ENCODE measurements at regions not wholly inside any gene's neighbourhood (a gene's known extent, or its start where the extent isn't known, plus 50 kb on each side); places are given as distances from the start of the nearest gene placed in this dataset.

DNA sequence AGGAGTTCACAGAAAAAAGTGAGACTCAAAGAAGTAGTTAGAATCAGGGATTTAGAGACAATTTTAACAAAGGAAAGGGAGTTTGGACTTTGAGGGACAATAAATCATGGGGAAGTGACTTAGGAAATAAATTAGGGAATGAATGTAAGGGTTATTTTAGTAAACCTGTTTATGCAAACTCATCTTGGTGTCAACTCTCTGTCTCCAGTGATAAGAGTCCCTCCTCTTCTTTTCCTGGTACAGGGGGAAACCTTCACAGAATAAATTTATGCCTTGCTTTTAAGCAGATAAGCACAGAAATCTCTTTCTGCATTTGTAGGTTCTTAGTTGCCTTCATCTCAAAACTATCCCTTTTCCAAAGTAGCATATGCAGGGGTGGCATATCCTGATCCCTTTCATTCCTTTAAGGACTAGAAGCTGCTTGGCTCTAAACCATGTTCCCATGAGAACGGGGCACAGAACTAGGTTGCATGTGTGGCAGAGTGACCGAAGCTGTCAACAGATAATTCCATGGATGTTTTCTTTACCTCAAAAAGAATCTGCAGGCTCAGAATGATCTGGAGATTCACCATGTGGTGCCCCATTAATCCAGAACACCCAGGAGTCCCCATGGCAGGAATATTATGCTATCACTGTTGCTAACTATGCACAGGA is 155.4 kb downstream of the ZNF648 start:
- no peak overlapping the region for H2BK5ac ChIP-seq (ENCODE audit: low read depth, low read length, poor library complexity)
- H3K27ac ChIP-seq (ENCODE audit: low read depth, low read length): no peak overlapping the region
- no peaks in the 10 kb centered on the region for H3K27me3 ChIP-seq (ENCODE audit: insufficient read depth, low read length)
- no peak overlapping the region for H3K4ac ChIP-seq (ENCODE audit: low read depth, low read length)
- no peaks in the 10 kb centered on the region for H3K9me3 ChIP-seq (ENCODE audit: insufficient read depth, low read depth, low read length)
- no peak overlapping the region for H2AK5ac ChIP-seq (ENCODE audit: low read length)
- no peak overlapping the region for H3K23ac ChIP-seq (ENCODE audit: low read length)
- no peak overlapping the region for H2BK12ac ChIP-seq (ENCODE audit: low read length)
- no peaks in the 10 kb centered on the region for H3K79me2 ChIP-seq (ENCODE audit: control insufficient read depth, insufficient read depth, low read length, poor library complexity)
- no peak overlapping the region for H3K4me3 ChIP-seq (ENCODE audit: low read depth, low read length)
- DNase-seq: no peak
- H3K4me1 ChIP-seq (ENCODE audit: control insufficient read depth in 1 of 2, insufficient read depth in 2 of 2, low read length in 2 of 2): no peaks in the 10 kb centered on the region
- no peak overlapping the region for H3K18ac ChIP-seq (ENCODE audit: low read length)
- no peak overlapping the region for H3K4me2 ChIP-seq (ENCODE audit: low read length)
- H3K14ac ChIP-seq (ENCODE audit: low read length): no peak overlapping the region
- WGBS (ENCODE audit: extremely low coverage, insufficient coverage, insufficient read length): no CpG with 5 or more reads among the region's 2 CpGs
- no peaks in the 10 kb centered on the region for H3K79me1 ChIP-seq (ENCODE audit: low read length)
- no peak overlapping the region for H2AFZ ChIP-seq (ENCODE audit: insufficient read depth, low read length, poor library complexity)
- H3K36me3 ChIP-seq (ENCODE audit: control insufficient read depth in 1 of 2, insufficient read depth in 2 of 2, low read length in 2 of 2): no peaks in the 10 kb centered on the region
- no peak overlapping the region for H4K91ac ChIP-seq (ENCODE audit: low read depth, low read length)
- no peak overlapping the region for H4K12ac ChIP-seq (ENCODE audit: low read depth, low read length)
- H4K8ac ChIP-seq (ENCODE audit: low read depth, low read length): no peak overlapping the region
- no peak overlapping the region for H2BK120ac ChIP-seq (ENCODE audit: insufficient read depth, low read length, poor library complexity)
- no peak overlapping the region for H3K9ac ChIP-seq (ENCODE audit: low read length)

DNA sequence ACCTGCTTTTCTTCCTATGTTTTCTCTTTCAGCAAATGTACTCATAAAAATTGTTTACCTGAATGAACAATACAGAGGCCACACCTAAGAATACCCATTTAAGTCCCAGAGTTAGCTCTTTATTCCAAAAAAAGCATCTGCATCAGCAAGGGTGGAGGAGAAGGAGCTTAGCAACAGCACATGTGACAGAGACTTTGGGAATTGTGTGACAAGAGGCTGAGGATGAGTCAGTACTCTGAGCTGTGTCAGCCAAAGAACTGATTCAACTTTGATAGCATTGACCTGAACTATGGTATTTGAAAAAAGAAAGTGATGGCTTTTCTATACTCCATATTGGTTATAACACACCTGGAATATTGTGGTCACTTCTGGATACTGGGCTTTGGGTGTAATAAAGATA is 162.7 kb downstream of the ZNF648 start:
- Histone ChIP-seq H3K27me3 (ENCODE audit: insufficient read depth, low read length) (no peaks in the 10 kb centered on the region), H2BK120ac (ENCODE audit: insufficient read depth, low read length, poor library complexity) (no peak overlapping the region), H3K4me1 (ENCODE audit: control insufficient read depth in 1 of 2, insufficient read depth in 2 of 2, low read length in 2 of 2) (no peaks in the 10 kb centered on the region), H3K36me3 (ENCODE audit: control insufficient read depth in 1 of 2, insufficient read depth in 2 of 2, low read length in 2 of 2) (no peaks in the 10 kb centered on the region), H3K14ac (ENCODE audit: low read length) (no peak overlapping the region), H3K9me3 (ENCODE audit: insufficient read depth, low read depth, low read length) (no peaks in the 10 kb centered on the region), H4K8ac (ENCODE audit: low read depth, low read length) (no peak overlapping the region), H2AFZ (ENCODE audit: insufficient read depth, low read length, poor library complexity) (no peak overlapping the region), H2BK5ac (ENCODE audit: low read depth, low read length, poor library complexity) (no peak overlapping the region), H3K79me1 (ENCODE audit: low read length) (no peaks in the 10 kb centered on the region), H2AK5ac (ENCODE audit: low read length) (no peak overlapping the region), H3K18ac (ENCODE audit: low read length) (no peak overlapping the region), H2BK12ac (ENCODE audit: low read length) (no peak overlapping the region), H3K4me2 (ENCODE audit: low read length) (no peak overlapping the region), H4K12ac (ENCODE audit: low read depth, low read length) (no peak overlapping the region), H4K91ac (ENCODE audit: low read depth, low read length) (no peak overlapping the region), H3K4me3 (ENCODE audit: low read depth, low read length) (no peak overlapping the region), H3K9ac (ENCODE audit: low read length) (no peak overlapping the region), H3K23ac (ENCODE audit: low read length) (no peak overlapping the region), H3K79me2 (ENCODE audit: control insufficient read depth, insufficient read depth, low read length, poor library complexity) (no peaks in the 10 kb centered on the region), H3K27ac (ENCODE audit: low read depth, low read length) (no peak overlapping the region), H3K4ac (ENCODE audit: low read depth, low read length) (no peak overlapping the region)
- DNase-seq: no peak

DNA sequence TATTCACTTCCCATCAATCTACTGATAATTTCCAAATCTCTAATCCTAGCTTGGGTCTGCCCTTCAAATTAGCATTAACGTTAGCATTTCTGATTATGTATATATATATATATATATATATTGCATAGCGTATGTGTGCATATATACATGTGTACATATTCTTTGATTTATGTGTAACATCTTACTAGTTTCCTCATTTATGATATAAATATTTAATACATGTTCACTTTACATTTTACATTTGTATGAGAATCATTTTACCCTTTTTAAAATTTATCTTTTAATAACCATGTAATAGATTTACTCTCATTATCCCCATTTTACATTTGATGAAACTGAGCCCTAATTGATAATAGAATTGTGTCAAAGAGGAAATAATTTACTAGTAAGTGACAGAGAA is 164.7 kb downstream of the ZNF648 start:
- no peak overlapping the region for H2BK5ac ChIP-seq (ENCODE audit: low read depth, low read length, poor library complexity)
- no peak overlapping the region for H2BK120ac ChIP-seq (ENCODE audit: insufficient read depth, low read length, poor library complexity)
- no peaks in the 10 kb centered on the region for H3K79me1 ChIP-seq (ENCODE audit: low read length)
- H3K4me3 ChIP-seq (ENCODE audit: low read depth, low read length): no peak overlapping the region
- no peak overlapping the region for H4K12ac ChIP-seq (ENCODE audit: low read depth, low read length)
- no peak overlapping the region for H3K9ac ChIP-seq (ENCODE audit: low read length)
- H3K36me3 ChIP-seq (ENCODE audit: control insufficient read depth in 1 of 2, insufficient read depth in 2 of 2, low read length in 2 of 2): no peaks in the 10 kb centered on the region
- no peak overlapping the region for H2BK12ac ChIP-seq (ENCODE audit: low read length)
- no peak overlapping the region for H3K23ac ChIP-seq (ENCODE audit: low read length)
- no peaks in the 10 kb centered on the region for H3K4me1 ChIP-seq (ENCODE audit: control insufficient read depth in 1 of 2, insufficient read depth in 2 of 2, low read length in 2 of 2)
- H3K14ac ChIP-seq (ENCODE audit: low read length): no peak overlapping the region
- no CpG with 5 or more reads among the region's 2 CpGs for WGBS (ENCODE audit: extremely low coverage, insufficient coverage, insufficient read length)
- no peaks in the 10 kb centered on the region for H3K79me2 ChIP-seq (ENCODE audit: control insufficient read depth, insufficient read depth, low read length, poor library complexity)
- H4K91ac ChIP-seq (ENCODE audit: low read depth, low read length): no peak overlapping the region
- DNase-seq: no peak
- H3K9me3 ChIP-seq (ENCODE audit: insufficient read depth, low read depth, low read length): no peaks in the 10 kb centered on the region
- H2AK5ac ChIP-seq (ENCODE audit: low read length): no peak overlapping the region
- H3K4me2 ChIP-seq (ENCODE audit: low read length): no peak overlapping the region
- H3K4ac ChIP-seq (ENCODE audit: low read depth, low read length): no peak overlapping the region
- H4K8ac ChIP-seq (ENCODE audit: low read depth, low read length): no peak overlapping the region
- H3K27me3 ChIP-seq (ENCODE audit: insufficient read depth, low read length): no peaks in the 10 kb centered on the region
- no peak overlapping the region for H2AFZ ChIP-seq (ENCODE audit: insufficient read depth, low read length, poor library complexity)
- no peak overlapping the region for H3K27ac ChIP-seq (ENCODE audit: low read depth, low read length)
- H3K18ac ChIP-seq (ENCODE audit: low read length): no peak overlapping the region

DNA sequence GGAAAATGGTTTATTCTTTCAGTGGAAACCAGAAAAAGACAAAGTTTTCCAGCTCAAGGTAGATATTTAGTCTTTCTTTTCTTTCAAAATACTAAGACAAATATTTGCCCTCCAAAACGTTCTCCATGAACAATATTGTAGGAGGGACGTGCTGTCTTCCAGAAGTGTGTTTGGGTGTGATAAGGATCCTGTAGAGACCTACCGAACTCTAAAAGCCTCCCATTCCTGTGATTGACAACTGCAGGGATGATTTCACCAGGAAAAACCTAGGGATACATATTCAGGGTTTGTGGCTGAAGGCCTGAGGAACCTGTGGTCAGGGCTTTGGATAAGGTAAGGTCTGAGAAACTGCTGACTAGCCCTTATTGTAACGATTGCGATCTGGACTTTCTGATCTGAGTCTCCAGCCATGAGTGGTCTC is 167.1 kb downstream of the ZNF648 start:
- Histone ChIP-seq H3K27me3 (ENCODE audit: insufficient read depth, low read length) (no peaks in the 10 kb centered on the region), H2AK5ac (ENCODE audit: low read length) (no peak overlapping the region), H3K4me2 (ENCODE audit: low read length) (no peak overlapping the region), H2BK120ac (ENCODE audit: insufficient read depth, low read length, poor library complexity) (no peak overlapping the region), H3K23ac (ENCODE audit: low read length) (no peak overlapping the region), H2BK12ac (ENCODE audit: low read length) (no peak overlapping the region), H3K4me3 (ENCODE audit: low read depth, low read length) (no peak overlapping the region), H3K9ac (ENCODE audit: low read length) (no peak overlapping the region), H3K79me1 (ENCODE audit: low read length) (no peaks in the 10 kb centered on the region), H3K14ac (ENCODE audit: low read length) (no peak overlapping the region), H3K27ac (ENCODE audit: low read depth, low read length) (no peak overlapping the region), H4K12ac (ENCODE audit: low read depth, low read length) (no peak overlapping the region), H3K36me3 (ENCODE audit: control insufficient read depth in 1 of 2, insufficient read depth in 2 of 2, low read length in 2 of 2) (no peaks in the 10 kb centered on the region), H3K4me1 (ENCODE audit: control insufficient read depth in 1 of 2, insufficient read depth in 2 of 2, low read length in 2 of 2) (no peaks in the 10 kb centered on the region), H2BK5ac (ENCODE audit: low read depth, low read length, poor library complexity) (no peak overlapping the region), H4K91ac (ENCODE audit: low read depth, low read length) (no peak overlapping the region), H3K4ac (ENCODE audit: low read depth, low read length) (no peak overlapping the region), H2AFZ (ENCODE audit: insufficient read depth, low read length, poor library complexity) (no peak overlapping the region), H3K18ac (ENCODE audit: low read length) (no peak overlapping the region), H3K9me3 (ENCODE audit: insufficient read depth, low read depth, low read length) (peaks cover 5% of the 10 kb centered on the region), H3K79me2 (ENCODE audit: control insufficient read depth, insufficient read depth, low read length, poor library complexity) (no peaks in the 10 kb centered on the region), H4K8ac (ENCODE audit: low read depth, low read length) (no peak overlapping the region)
- DNase-seq: no peak
- no CpG with 5 or more reads among the region's 5 CpGs for WGBS (ENCODE audit: extremely low coverage, insufficient coverage, insufficient read length)

Data from trophoblast cell (in vitro differentiated cells and primary cell).